ELF-1 (cell line): ENCODE measurements at regions not wholly inside any gene's neighbourhood (a gene's known extent, or its start where the extent isn't known, plus 50 kb on each side); places are given as distances from the start of the nearest gene placed in this dataset.

Source experiments
- DNase-seq: peaks from one replicate; pipeline ENCODE4 v3.0.0-alpha.2; 2016; ENCODE audit warnings: low read depth, low spot score

DNA sequence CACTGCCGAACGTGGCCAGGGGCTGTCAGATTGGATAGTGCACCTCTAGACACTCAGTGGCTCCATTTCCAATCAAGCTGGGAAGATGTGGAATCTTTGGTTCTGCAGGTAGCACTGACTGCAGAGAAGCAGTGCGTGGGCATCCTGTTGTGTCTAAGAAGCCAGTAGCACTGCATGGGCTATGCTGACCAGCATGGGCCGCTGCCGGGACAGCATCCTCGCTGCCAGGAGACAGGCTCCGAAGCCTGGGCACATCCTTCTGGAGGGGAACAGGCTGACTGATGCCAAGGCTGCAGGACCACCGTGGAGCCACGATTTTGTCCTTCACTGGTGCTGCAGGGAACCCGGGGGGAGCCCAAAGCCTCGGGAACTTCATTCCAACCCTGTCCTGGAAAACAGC is 649.4 kb downstream of the NPHP4 start:
- no peak for DNase-seq

GRCh38 chr1:5342172-5342571 is 650.1 kb downstream of the NPHP4 start:
- no peak for DNase-seq

DNA sequence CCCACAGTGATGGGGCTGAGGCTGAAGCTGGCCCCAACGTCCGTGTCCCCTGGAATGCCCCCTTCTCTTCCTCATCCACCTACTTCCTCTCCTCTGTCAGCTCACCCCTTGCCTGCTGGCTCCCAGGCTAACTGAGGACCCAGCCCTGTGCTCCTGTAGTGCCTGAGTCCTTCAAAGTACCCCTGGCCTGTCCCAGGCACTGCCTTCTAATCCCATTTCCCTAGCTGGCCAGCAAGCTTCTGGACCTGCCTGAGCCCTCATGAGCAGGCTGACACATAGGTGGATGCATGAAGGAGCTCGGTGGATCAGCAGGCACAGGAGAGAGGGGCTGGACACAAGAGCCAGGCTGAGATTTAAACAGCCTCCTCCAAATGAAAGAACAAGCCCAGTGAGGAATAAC is 650.8 kb downstream of the NPHP4 start:
- no peak for DNase-seq

DNA sequence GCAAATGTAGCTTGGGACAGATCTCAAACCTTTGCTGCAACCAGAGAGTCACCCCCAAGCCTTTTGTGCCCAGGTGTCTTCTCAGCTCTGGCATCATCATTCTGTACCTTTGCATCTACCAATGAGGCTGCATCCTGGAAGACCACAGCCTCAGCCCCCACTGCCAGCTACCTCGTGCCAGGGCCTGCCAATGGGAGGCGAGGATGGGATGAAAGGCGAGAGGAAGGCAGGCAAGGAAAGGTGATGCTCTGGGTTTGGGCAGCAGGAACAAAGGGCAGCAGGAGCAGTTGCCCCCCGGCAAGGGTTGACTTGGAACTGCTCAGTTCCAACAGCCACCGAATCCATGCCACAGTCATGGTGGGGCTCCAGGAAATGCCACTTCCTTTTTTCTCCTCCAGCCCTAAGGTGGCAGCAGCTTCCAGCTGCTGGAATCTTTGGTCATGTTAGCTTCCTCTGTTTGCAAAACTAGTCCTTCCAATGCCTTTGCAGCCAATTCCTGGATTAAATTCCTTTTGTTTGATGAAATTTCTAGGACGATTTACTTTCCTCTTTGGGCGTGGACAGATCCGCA is 651.6 kb downstream of the NPHP4 start:
- DNase-seq: no peak

- DNase-seq: no peak
Measured at GRCh38 chr1:5338466-5338865, 653.8 kb downstream of the NPHP4 start.

DNA sequence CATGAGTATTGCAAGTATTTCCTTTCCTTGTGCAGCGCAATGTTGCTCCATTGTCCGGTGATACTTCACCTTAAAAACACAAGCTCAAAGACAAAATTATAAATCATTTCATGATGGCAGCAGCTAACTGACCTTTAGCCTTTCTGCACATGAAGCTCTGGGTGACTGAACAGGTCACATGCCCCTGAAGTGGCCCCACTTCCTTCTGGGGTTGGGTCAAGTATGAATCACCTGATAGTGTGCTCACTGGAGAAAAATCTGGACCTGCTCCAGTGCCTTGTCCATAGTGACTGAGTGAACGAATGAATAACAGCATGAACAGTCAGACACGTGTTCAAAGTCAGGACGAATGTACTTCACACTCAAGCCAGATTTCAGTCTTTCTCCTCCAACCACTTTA is 658.9 kb downstream of the NPHP4 start:
- no peak for DNase-seq

DNA sequence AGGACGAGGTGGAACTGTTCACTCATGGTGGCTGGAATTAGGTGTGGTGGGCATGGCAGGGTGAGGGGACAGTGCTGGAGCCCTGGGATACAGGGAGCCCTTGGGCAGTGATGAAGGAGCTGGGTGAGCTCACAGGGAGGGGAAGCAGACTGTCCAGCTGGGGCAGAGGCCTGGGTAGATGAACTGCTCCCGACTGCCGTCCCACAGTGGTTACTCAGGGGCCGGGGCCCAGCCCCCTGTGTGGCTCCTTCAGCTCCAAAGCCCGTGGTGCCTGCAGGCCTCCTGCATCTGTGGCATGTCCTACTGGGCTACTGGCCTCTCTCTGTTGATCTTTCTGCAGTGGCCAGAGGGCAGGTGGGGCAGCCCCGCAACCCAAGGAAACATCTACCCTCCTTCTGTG is 661.1 kb downstream of the NPHP4 start:
- no peak for DNase-seq

GRCh38 chr1:5329068-5329739 is 663.0 kb downstream of the NPHP4 start:
- no peak for DNase-seq

- DNase-seq: no peak
Measured at GRCh38 chr1:5324883-5325282, 667.3 kb downstream of the NPHP4 start.

GRCh38 chr1:5318143-5318816 is 663.9 kb downstream of the AJAP1 start:
- no peak for DNase-seq

DNA sequence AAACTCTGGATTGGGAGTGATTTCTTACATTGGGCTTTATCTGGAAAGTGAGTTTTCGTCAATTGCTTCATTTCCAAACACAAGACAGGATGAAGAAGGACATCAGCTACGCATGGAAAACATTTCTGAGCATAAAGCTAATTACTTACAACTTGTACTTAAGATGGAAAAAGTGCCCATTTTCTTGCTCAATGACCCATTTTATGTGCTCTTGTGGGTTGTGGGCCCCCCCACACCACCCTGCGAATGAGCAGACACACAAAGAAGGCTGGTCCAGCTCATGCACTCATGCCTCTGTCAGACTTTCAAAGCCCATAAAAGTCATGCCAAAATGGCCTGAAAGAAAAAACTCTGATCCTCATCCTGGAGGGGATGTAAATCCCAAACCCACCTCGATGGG is 663.0 kb downstream of the AJAP1 start:
- no peak for DNase-seq

DNA sequence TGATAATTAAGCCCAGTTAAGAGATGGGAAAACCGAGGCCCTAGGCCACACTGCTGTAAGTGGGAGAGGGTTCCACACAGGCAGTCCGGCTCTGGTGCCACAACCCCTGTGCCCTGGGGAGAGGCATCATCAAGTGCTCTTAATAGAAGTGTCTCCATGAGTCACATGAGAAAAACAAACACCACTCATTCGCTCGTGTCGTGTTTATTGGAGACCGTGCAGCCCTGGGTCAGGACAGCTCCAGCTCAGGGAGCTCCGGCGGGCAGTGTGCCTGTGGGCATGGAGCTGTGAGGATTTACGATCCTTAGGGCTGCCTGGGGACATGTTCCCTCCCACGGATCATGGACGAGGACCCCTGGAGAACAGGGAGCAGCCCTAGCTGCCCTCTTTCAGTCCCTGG is 658.5 kb downstream of the AJAP1 start:
- DNase-seq: no peak

GRCh38 chr1:5312293-5312674 is 657.9 kb downstream of the AJAP1 start:
- DNase-seq: no peak

GRCh38 chr1:5311634-5312292 is 657.4 kb downstream of the AJAP1 start:
- peak; percentile 19 for DNase-seq

GRCh38 chr1:5311147-5311546 is 656.7 kb downstream of the AJAP1 start:
- DNase-seq: no peak

- DNase-seq: no peak
Measured at GRCh38 chr1:5308249-5308648, 653.8 kb downstream of the AJAP1 start.

DNA sequence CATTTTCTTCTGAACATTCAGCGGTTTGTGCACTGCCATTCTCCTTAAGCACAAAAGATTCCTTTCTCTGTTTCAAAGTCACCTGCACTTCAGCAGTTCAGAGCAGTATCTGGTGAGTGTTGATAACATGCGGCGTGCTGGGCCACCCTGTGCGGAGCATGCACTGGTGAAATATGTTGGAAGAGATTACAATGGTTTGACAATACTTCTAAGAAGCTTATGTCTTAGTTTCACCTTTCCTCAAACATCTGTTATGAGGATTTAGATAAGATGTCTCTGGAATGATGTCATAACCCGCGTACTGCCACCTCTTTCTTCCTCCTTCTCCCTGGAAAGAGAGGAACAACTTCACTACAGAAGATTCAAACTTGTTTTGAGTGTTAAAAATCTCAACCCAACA is 650.3 kb downstream of the AJAP1 start:
- no peak for DNase-seq

DNA sequence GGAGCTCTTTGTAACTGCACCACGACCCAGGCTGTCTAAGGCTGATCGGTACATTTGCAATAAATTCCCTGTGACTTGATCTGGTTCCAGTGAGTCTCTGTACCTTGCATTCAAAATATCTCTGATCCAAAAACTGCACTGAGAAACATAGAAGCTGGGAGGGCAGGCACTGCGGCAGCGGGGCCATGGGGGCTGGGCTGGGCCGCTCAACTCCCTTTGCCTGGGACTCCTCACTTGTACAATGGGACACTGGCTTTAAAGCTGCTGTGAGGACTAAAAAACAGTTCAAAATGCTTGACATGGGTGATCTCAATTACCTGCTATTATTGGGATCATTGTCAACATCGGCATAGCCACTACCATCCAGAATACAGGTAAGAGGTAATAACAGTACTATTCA is 644.0 kb downstream of the AJAP1 start:
- no peak for DNase-seq

DNA sequence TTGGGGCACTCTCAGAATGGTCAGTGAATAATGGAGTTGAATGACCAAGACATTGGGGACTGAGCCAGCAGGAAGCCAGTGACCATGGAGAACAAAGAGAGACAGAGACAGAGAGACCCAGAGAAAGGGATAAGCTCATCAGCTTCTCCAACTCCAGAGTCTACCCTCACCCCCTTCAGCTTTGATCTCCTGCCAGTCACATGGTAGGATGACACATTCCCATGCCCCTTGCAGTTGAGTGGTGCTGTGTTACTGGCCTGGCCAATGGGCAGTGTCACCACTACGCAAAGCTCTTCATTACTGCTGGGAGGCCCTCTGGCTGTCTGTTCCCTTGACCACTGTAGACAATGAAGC is 643.5 kb downstream of the AJAP1 start:
- no peak for DNase-seq

DNA sequence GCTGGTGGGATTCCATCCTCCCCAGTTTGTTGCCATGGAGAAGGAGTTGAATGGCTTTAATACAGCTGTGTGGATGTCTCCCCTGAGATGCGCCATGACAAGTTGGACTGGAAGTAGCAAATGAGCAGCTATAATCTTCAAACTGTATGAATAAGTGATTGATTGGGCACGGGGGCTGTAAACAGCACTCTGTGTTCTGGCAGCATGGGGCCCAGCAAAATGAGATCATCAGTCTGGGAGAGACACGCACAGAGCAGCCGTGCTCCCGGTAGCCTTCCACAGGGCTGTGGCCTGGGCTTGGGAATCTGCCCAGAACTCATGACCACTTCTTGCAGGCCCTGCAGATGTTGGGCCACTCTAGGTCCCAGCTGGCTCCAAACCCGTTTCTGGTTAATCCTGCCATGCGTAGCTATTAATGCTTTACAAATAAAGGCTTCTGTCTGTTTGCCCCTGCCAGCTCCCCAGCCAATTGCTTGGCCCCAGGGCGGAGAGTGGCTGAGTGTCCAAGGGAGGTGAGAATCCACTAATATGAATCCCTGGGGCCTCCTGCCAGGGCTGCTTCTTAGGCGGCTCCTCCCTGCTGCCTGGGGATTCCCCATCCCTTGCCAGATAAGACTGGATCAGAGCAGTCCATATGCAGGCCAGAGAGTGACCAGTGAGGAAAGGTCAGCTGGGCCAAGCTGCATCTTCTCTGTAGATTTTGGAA is 642.9 kb downstream of the AJAP1 start:
- DNase-seq: no peak

- no peak for DNase-seq
Measured at GRCh38 chr1:5296557-5297179, 642.3 kb downstream of the AJAP1 start.

DNA sequence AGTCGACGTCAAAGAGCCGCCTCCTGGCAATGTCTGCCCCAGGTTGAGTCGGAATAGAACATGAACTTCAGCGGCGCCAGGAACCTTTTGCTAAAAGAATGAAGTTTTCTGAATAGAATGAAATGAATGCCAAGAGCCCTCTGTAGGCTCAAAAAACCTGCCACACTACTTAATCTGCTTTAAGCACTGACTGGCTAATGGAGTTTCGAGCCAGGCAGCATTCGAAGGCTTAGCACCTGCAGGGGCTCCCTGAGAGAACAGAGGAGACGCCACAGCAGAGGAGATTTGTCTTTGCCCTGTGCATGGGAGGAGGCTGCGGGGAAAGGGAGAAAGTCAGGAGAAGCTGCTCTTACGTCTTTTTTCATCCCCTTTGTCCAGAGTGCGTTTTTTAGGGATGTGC is 641.7 kb downstream of the AJAP1 start:
- no peak for DNase-seq
